Smooth muscle cell (in vitro differentiated cells): ENCODE measurements at regions not wholly inside any gene's neighbourhood (a gene's known extent, or its start where the extent isn't known, plus 50 kb on each side); places are given as distances from the start of the nearest gene placed in this dataset.

Source experiments
- DNase-seq: peaks from one replicate; lab custom pipeline; 2025; ENCODE audit not compliant: unreplicated experiment; lab: John Stamatoyannopoulos, UW
- H2AFZ ChIP-seq: fragments of 200-600 bp; sonication (generic); 2 replicates; pipeline ENCODE4 v1.6.0; 2016; ENCODE audit warnings: antibody characterized with exemption, low read depth, mild to moderate bottlenecking
- H3F3A ChIP-seq: fragments of 200-600 bp; sonication (generic); 2 replicates; pipeline ENCODE4 v1.6.0; 2017; ENCODE audit warnings: antibody characterized with exemption, low read depth
- H3K27ac ChIP-seq: fragments of 200-600 bp; sonication (generic); 2 replicates; pipeline ENCODE4 v1.5.1; 2016; ENCODE audit warnings: low read depth, mild to moderate bottlenecking
- H3K27me3 ChIP-seq: fragments of 200-600 bp; sonication (generic); 2 replicates; pipeline ENCODE4 v1.6.1; 2016; ENCODE audit warnings: low read depth, mild to moderate bottlenecking
- H3K36me3 ChIP-seq: fragments of 200-600 bp; sonication (generic); 2 replicates; pipeline ENCODE4 v1.5.1; 2016; ENCODE audit warnings: low read depth
- H3K4me1 ChIP-seq: fragments of 200-600 bp; sonication (generic); 2 replicates; pipeline ENCODE4 v1.5.1; 2016; ENCODE audit warnings: low read depth
- H3K4me2 ChIP-seq: fragments of 200-600 bp; sonication (generic); 2 replicates; pipeline ENCODE4 v1.6.0; 2016; ENCODE audit warnings: mild to moderate bottlenecking
- H3K4me3 ChIP-seq: fragments of 200-600 bp; sonication (generic); 2 replicates; pipeline ENCODE4 v1.5.1; 2016; ENCODE audit warnings: mild to moderate bottlenecking
- H3K79me2 ChIP-seq: fragments of 200-600 bp; sonication (generic); 2 replicates; pipeline ENCODE4 v1.6.0; 2016; ENCODE audit warnings: low read depth, mild to moderate bottlenecking
- H3K9ac ChIP-seq: fragments of 200-600 bp; sonication (generic); 2 replicates; pipeline ENCODE4 v1.6.0; 2016; ENCODE audit warnings: low read depth
- H3K9me3 ChIP-seq: fragments of 200-600 bp; sonication (generic); replicated peaks from 2 replicates; pipeline ENCODE4 v1.5.1; 2016; ENCODE audit warnings: low read depth
- H4K20me1 ChIP-seq: fragments of 200-600 bp; sonication (generic); 2 replicates; pipeline ENCODE4 v1.6.0; 2016; ENCODE audit warnings: low read depth
- WGBS: methylation state at CpG from one replicate; pipeline ENCODE4 v1.1.7; 2016; ENCODE audit warnings: low lambda C conversion rate; 5-methylcytosine and 5-hydroxymethylcytosine counted together
- TF ChIP-seq, protein P1 (sequence below): fragments of 200-600 bp; sonication (generic); IDR thresholded peaks from 2 replicates; pipeline ENCODE4 v1.5.1; 2017; ENCODE audit warnings: borderline replicate concordance, mild to moderate bottlenecking, antibody characterized with exemption; ENCODE audit not compliant: insufficient read depth, poor library complexity, severe bottlenecking

DNA sequence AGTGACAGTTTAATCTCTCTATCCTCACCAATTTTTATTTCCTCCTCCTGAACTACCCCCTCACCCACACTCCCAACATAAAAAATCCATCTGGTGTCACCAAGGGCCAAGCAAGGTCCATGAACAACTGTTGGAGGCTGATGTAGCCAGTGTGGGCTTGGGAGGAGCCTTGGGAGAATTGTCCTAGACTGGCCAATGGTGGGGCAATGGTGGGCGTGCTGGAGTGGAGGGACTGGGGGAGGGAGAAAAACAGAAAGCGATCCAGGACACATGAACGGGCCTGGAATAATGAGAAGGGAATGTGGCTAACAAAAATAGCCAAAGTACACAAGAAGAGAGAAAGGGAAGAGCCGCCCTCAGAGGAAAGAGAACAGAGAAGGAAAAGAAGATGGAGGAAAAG lies 272.6 kb downstream of the ENC1 start:
- H3F3A ChIP-seq: no peaks in the 10 kb centered on the region
- no peak overlapping the region for H3K4me3 ChIP-seq
- no peak overlapping the region for H2AFZ ChIP-seq
- H3K9ac ChIP-seq: no peak overlapping the region
- H3K4me2 ChIP-seq: no peak overlapping the region
- no peaks in the 10 kb centered on the region for H3K36me3 ChIP-seq
- WGBS: 65% methylated on average over 4 of the region's 4 CpGs
- no peak overlapping the region for H3K27ac ChIP-seq
- H3K79me2 ChIP-seq: no peaks in the 10 kb centered on the region
- TF ChIP-seq, protein P1, sequence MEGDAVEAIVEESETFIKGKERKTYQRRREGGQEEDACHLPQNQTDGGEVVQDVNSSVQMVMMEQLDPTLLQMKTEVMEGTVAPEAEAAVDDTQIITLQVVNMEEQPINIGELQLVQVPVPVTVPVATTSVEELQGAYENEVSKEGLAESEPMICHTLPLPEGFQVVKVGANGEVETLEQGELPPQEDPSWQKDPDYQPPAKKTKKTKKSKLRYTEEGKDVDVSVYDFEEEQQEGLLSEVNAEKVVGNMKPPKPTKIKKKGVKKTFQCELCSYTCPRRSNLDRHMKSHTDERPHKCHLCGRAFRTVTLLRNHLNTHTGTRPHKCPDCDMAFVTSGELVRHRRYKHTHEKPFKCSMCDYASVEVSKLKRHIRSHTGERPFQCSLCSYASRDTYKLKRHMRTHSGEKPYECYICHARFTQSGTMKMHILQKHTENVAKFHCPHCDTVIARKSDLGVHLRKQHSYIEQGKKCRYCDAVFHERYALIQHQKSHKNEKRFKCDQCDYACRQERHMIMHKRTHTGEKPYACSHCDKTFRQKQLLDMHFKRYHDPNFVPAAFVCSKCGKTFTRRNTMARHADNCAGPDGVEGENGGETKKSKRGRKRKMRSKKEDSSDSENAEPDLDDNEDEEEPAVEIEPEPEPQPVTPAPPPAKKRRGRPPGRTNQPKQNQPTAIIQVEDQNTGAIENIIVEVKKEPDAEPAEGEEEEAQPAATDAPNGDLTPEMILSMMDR: no peak
- no peaks in the 10 kb centered on the region for H3K4me1 ChIP-seq
- no peaks in the 10 kb centered on the region for H3K27me3 ChIP-seq
- no peaks in the 10 kb centered on the region for H4K20me1 ChIP-seq
- H3K9me3 ChIP-seq: no peaks in the 10 kb centered on the region
- no peak for DNase-seq

DNA sequence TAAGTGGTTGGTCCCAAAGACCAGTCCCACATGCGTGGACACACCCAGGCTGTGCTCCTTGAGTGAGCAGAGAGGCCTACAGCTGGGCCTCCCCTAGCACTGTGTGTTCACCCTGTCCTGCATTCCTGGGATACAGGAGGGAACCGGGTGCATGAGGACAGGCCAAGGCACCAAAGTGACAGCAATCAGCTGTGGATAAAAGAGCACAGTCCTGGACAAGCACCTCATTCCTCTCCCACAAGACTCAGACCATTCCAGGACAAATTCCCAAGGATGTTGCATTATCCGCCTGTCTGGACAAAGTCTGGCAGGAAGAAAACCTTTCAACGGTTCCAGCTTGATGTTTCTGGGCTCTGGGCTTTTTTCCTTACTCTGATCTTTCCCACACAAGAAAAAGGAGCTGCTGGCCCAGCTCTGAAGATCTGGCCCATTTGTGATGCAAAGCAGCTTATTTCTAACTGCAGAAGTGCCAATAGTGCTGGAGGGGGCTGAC lies 273.2 kb downstream of the ENC1 start:
- DNase-seq: no peak
- Histone ChIP-seq H3K27ac (no peak overlapping the region), H3K4me3 (no peak overlapping the region), H3K9me3 (no peaks in the 10 kb centered on the region), H3F3A (no peaks in the 10 kb centered on the region), H3K36me3 (no peaks in the 10 kb centered on the region), H3K79me2 (no peaks in the 10 kb centered on the region), H2AFZ (no peak overlapping the region), H3K4me2 (no peak overlapping the region), H3K27me3 (no peaks in the 10 kb centered on the region), H3K4me1 (no peaks in the 10 kb centered on the region), H4K20me1 (no peaks in the 10 kb centered on the region), H3K9ac (no peak overlapping the region)
- 47% methylated on average over 4 of the region's 4 CpGs for WGBS
- TF ChIP-seq, protein P1: no peak

DNA sequence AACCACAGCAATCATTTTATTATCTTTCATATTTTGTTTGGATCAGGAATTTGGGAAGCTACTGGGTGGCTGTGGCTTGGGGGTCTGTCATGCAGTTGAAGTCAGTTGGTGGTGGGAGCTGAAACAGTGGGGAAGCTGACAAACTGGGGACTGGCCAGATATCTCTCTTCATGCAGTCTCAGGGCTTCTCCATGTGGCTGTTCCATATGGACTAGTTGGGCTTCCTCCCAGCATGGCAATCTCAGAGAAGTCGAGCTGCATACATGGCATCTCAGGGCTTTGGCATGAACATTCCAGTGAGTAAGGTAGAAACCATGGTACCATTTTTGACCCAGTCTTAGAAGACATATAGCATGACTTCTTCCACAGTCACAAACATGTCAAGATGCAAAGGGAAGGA lies 274.8 kb downstream of the ENC1 start:
- Histone ChIP-seq H3K27me3 (no peaks in the 10 kb centered on the region), H3K9me3 (no peaks in the 10 kb centered on the region), H3K9ac (no peak overlapping the region), H3K4me1 (no peaks in the 10 kb centered on the region), H3K79me2 (no peaks in the 10 kb centered on the region), H3F3A (no peaks in the 10 kb centered on the region), H4K20me1 (no peaks in the 10 kb centered on the region), H3K4me2 (no peak overlapping the region), H3K36me3 (no peaks in the 10 kb centered on the region), H3K4me3 (no peak overlapping the region), H2AFZ (no peak overlapping the region), H3K27ac (no peak overlapping the region)
- TF ChIP-seq, protein P1: no peak
- 97% methylated on average over 1 of the region's 1 CpG for WGBS
- DNase-seq: no peak

DNA sequence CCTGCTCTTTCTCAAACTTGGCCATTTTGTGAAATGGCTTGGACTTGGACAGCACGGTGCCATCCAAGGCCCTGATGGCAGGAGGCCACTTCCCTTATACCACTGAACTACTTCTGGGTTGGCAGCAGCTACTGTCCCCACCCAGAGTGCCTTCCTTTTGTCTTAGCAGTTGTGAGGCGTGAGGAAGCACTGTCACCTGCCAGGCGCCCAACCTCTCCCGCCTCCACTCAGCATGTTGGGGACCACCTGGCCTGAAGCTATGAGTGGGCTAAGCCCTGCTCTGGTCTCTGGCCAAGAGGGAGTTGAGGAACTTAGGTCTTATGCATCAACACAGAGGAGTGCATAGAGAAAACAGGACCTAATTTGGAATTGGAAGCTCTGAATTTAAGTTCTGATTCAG lies 276.0 kb downstream of the ENC1 start:
- Histone ChIP-seq H3K4me1 (no peaks in the 10 kb centered on the region), H3K9me3 (no peaks in the 10 kb centered on the region), H4K20me1 (no peaks in the 10 kb centered on the region), H3K4me3 (no peak overlapping the region), H3K79me2 (no peaks in the 10 kb centered on the region), H3K9ac (no peak overlapping the region), H3F3A (no peaks in the 10 kb centered on the region), H2AFZ (no peak overlapping the region), H3K27ac (no peak overlapping the region), H3K36me3 (no peaks in the 10 kb centered on the region), H3K4me2 (no peak overlapping the region), H3K27me3 (no peaks in the 10 kb centered on the region)
- TF ChIP-seq, protein P1: no peak
- no peak for DNase-seq
- 93% methylated on average over 4 of the region's 4 CpGs for WGBS
